HG03442 (cell line): ENCODE measurements at regions not wholly inside any gene's neighbourhood (a gene's known extent, or its start where the extent isn't known, plus 50 kb on each side); places are given as distances from the start of the nearest gene placed in this dataset.

ENCODE experiments used
- ATAC-seq: cut with Tn5 transposase; IDR thresholded peaks from one replicate; pipeline ENCODE4 v1.9.1; 2021; ENCODE audit warnings: mild to moderate bottlenecking, moderate library complexity; ENCODE audit not compliant: unreplicated experiment

DNA sequence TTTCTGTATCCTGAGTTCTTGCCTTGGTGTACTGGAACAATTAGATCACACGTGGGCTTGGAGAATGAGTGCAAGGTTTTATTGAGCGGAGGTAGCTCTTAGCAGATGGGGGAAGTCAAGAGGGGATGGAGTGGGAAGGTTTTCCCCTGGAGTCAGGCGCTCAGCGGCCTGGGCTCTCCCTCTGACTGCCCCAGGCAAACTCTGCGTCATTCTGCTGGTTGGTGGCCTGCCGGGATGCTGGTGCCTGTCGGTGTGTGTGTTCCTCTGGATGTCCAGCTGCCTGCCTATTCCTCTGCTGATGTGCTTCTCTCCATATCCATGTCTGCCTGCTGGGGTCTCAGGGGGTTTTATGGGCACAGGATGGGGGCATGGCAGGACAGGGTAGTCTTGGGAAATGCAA lies 111.0 kb downstream of the TRIB2 start:
- no peak for ATAC-seq

DNA sequence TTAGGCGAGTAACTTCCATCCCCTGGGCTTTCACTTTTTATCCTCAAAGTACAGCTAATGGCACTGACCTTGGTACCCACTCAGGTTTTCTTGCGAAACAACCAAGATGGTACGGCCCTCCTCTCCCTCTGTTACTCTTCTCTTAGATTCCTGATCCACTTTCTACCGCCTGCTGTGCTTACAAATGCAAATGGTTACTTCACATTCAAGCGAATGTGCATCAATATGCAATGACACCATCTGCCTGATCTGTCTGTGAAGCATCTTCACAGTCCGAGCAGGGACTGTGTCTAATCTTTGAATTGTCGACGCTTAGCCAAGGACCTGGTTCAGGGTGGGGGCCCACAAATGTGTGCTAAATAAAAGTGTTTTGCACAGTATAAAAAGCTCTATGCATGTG lies 112.2 kb downstream of the TRIB2 start:
- ATAC-seq = no peak

DNA sequence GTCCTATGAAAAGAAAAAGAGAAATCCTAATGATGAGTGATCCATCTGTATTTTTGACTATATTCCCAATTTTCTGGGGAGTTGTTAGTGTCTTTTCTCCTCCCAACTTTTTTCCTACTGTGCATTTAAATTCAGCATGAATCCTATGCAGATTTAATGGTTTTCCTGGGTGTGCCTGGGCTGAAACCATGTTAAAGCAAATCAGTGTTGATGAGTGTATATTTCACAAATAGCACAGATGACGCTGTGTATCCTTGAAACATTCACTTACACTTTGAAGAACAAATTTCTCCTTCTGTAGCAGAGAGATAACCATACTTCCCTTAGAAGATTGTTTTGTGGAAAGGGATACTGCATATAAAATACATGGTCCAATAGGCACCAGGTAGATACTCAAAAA lies 114.3 kb downstream of the TRIB2 start:
- no peak for ATAC-seq

DNA sequence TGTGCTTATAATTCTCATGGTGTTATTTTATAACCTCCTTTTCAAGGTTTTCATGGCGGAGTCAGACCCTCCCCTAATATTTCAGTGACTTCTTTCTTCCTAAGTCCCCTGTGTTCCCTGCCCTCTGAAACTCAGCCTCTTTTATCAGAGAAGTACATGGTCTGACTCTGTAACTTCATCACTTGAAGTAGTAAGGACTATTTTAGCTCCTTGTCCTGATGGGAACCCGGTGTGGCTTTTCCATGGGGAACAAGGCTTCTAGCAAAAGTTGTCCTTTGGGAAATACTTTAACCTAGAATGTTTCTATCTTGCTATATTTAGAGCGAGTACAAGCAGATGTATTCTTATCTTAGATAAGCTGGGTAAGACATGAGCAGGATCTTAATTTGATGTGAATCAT lies 117.5 kb downstream of the TRIB2 start:
- no peak for ATAC-seq

DNA sequence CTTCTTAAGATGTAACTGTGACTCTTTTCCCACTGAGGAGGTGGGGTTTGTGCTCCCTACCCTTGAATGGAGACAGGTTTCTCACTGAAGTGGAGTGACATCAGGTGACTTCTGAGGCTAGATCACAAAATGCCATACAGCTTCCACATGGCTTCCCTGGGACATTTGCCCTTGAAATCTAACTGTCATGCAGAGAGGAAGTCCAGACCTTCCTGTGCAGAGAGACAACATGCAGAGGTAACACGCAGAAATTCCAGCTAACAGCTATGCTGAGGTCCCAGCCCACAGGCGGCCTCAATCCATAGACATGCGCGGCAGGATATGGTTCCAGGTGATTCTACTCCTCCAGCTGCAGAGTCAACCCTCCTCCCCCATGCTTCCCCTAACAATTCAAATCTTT lies 119.0 kb downstream of the TRIB2 start:
- no peak for ATAC-seq

DNA sequence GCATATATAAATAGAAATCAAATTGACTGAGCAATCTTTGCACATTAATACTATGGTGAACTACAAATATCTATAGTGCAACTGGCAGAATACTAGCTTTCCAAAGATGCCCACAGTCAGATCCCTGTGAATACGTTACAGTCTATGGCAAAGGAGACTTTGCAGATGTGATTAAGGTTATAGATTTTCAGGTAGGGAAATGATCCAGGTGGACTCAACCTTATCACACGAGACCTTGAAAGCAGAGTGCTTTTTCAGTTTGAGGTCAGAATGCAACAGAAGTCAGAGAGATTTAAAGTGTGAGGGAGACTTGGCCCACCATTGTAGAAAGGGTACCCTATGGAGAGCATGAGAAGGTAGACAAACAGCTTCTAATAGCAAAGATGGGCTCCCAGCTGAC lies 122.6 kb downstream of the TRIB2 start:
- ATAC-seq = no peak

DNA sequence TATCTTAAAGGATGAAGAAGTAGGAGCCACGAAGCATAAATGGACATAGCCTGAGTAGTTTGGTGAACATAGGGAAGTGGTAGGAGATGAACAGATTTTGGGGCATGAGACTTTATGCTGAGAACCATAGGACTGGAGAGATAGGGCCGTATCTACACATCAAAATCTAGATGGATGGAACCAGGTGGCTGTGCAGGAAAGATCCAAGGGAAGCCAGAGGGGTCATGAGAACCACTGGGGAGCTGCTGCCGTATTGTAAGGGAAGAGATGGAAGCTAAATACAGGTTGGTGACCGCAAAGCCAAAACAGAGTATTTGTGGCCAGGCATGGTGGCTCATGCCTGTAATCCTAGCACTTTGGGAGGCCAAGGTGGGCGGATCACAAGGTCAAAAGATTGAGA lies 124.3 kb downstream of the TRIB2 start:
- ATAC-seq = no peak

DNA sequence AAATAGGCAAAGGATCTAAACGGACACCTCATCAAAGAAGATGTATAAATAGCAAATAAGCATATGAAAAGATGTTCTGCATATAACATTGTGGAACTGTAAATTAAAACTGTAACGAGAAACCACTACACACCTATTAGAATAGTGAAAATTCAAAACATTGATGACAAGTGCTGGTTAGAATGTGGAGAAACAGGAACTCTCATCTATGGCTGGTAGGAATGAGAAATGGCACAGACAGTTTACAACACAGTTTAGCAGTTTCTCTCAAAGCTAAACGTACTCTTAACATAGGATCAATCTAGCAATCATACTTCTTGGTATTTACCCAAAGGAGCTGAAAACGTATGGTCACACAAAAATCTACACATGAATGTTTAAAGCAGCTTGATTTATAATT lies 126.2 kb downstream of the TRIB2 start:
- ATAC-seq = no peak

DNA sequence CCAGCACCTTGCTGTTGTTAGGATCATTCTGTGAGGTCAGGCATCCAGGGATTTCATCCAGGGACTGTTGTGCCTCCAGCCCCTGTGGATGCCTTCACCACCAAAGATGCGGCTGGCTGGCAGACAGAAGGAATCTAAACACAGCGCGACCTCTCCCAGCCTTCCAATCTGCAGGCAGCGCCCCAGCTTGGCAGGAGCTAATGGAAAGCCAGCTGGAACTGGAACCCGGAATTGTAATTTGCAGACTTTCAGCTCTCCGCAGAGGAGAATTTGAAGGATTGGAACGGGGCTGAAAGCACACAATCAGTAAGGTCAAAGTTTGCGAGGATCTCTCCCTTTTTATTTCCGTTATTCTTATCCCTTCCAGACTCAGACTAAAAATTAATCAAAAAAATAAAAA lies 127.8 kb downstream of the TRIB2 start:
- ATAC-seq = no peak

DNA sequence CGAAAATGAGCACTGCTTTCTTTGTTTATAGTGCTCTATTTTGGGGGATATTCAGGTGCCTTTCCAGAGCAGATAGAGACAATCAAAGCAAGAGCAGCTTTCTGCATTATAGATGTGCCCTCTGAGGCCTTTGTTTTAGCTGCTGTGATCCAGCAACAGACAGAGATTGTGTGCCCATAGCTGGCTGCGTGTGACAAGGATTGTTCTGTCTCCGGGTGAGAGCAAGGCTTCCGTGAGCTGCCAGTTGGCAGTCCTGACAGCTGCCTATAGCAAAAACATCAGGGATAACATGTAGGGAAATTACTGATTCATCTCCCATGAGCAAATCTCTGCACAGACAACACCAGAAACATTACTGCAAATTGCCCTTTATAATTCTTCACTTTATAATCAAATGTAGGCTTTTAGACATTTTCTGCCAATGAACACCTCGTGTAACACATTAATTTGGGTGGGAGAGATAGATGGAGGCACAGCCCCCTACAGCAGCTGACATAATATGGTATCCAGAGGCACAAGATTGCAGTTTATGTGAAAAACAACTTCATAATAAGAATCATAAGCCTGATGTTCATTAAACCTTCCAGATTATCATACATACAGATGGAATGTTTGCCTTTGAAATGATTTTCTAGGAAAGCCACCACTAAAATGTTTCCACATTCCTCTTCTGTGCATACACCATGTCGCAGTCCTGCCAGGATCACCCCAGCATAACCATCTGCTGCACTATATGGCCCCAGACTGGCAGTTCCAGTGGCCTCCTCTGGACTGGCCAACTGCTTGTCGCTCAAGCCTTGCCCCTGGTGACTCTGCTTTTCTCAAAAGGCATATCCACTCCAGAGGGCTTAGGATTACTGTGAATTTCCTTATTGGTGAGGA lies 131.2 kb downstream of the TRIB2 start:
- ATAC-seq = no peak

DNA sequence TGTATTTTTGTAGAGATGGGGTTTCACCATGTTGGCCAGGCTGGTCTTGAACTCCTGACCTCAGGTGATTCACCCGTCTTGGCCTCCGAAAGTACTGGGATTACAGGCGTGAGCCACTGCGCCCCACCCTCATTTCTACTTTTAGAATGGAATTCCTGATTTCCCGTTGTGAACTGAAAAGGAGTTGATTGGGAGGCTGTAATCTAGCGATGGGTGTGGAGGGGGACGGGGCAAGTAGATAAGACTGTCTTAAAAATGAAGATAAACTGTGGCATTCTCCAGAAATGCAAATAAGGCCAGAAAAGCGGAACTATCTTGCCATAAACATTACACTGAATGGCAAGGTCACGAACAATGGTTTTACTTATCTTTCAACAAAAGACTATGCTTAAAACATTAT lies 135.4 kb downstream of the TRIB2 start:
- ATAC-seq = no peak

DNA sequence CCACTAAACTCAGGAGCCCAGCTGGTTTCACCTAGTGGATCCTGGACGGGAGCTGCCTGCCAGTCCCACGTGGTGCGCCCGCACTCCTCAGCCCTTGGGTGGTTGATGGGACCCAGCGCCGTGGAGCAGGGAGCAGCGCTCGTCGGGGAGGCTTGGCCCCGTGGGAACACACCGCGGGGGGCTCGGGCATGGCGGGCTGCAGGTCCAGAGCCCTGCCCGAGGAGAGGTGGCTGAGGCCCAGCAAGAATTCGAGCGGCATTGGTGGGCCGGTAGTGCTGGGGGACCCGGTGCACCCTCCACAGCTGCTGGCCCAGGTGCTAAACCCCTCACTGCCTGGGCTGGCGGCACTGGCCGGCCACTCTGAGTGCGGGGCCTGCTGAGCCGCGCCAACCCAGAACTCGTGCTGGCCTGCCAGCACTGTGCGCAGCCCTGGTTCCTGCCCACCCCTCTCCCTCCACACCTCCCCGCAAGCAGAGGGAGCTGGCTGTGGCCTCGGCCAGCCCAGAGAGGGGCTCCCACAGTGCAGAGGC lies 137.3 kb downstream of the TRIB2 start:
- ATAC-seq = no peak

DNA sequence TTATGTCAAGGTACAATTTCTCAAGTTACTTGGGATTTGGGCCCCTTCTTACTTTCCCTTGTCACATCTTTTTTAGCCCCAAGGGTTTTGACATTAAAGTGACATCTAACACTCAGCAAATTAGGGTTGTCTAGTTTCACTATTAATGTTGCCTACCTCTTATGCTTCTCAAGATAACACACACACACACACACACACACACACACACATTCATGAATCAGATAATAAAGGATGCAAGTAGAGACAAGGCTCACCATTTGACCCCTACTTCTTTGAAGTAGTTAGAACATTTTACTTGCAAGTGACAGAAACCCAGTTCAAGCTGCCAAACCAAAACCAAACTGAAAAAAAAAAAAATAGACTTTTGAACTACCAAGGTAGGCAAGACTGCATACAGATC lies 138.8 kb downstream of the TRIB2 start:
- no peak for ATAC-seq

DNA sequence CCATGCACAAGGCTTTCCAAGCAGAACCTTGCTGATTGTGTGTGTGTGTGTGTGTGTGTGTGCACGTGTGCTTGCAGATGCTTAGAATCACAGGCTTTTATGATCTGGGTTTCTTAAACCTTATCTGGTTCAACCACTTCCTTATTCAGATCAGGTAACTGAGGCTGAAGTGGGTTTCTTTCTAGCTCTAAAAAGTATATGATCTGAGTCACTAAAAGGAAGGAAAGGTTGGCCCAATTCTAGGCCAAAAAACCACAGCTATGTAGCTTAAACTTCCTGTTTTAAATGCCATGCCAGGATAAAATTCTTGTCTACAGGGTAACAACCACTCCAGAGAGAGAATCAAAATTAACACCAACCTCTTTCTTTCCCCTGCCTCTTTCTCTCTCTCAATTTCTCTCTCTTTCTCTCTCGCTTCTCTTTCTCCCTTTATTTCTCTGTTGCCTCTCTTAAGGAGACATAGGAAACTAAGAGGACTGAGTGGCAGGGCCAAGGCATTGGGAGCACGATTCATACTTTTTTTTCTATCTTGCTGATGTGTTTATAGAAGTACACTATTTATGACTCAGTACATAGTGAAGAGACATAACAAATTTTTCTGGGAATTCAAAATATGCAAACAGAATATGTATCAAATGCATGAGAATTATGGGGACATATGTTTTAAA lies 140.3 kb downstream of the TRIB2 start:
- ATAC-seq = no peak

DNA sequence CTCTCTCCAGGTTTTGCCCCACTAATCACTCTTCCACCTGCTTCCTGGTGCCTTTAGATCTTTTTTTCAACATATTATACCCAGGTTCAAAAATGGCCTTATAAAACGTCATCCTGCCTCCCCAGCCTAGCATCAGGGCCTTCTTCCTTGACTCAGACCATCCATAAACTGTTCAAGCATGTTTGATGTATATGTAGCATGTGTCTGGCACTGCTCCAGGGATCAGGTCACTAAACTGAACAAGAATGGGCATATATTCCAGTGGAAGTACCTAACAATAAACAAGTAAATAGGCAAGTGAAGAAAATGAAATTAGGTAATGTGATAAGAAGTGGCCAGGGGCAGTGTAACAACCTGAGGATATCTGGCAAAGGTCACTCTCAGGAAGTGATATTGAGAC lies 141.2 kb downstream of the TRIB2 start:
- no peak for ATAC-seq

DNA sequence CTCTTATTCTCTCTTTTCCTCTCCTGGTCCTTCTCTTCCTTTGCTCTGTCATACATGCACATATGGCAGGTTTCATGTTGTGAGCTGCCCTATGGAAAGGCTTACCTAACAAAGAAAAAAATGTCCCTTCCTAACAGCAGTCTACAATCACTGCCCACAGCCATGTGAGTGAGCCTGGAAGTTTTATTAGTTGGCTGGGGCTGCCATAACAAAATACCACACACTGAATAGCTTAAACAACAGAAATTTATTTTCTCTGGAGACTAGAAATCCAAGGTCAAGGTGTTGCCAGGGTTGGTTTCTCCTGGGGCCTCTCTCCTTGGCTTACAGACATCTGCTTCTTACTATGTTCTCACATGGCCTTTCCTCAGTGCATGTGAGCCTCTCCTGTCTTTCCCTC lies 142.1 kb downstream of the TRIB2 start:
- ATAC-seq = no peak

DNA sequence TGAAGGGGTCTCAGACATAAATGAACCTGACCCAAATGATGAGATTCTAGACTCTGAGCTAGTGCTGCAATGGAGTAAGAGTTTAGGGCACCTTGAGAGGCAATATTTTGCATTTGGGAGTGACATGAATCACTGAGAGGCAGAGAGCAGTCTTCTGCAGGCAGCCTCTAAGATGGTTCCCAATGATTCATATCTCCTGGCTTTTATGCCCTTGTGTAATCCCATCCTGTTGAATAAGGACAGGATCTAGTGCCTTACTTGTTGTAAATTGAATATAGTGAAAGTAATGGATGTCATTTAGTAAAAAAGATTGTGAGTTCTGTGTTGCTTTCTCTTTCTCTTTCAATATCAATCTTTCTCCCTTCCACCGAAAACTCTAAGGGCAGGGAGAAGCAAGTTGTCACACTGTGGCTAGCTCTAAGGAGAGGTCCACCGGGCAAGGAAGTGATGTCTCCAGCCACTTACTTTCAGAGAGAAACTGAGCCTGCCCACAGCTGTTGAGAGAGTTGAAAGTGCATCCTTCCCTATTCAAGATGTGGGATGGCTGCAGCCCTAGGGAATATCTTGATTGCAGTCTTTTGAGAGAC lies 144.7 kb downstream of the TRIB2 start:
- ATAC-seq = peak; percentile 47

DNA sequence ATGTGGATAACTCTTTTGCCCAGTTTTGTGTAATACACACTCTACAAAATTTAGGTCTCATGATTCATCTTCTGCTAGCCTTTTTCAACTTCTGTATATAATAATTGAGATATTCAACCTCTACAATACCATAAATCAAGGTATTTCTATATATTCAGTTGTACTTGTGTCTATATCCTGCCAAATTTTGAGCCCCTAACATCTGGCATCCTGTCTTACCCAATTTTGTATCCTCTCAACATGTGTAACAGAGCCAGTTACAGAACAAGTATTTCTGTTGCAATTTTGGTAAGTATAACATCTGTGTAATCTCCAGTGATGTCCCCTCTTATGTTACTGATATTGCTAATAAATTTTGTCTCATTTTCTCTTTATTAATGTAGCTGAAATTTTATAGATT lies 145.8 kb downstream of the TRIB2 start:
- ATAC-seq = no peak

DNA sequence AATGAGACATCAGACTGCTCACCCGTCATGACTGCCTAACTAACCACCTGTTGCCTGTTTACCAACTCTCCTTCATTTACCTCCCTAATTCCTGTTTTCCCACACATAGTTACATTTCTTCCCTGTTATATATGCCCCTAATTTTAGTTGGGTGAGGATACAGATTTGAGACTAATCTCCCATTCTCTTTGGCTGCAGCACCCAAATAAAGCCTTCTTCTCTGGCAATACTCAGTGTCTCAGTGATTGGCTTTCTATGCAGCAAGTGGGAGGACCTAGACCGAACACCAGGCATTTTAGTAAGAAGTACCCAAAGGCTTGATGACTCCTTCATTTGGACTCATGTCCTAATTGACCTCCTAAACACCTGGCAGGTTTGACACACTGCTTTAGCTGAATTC lies 147.2 kb downstream of the TRIB2 start:
- ATAC-seq = no peak

DNA sequence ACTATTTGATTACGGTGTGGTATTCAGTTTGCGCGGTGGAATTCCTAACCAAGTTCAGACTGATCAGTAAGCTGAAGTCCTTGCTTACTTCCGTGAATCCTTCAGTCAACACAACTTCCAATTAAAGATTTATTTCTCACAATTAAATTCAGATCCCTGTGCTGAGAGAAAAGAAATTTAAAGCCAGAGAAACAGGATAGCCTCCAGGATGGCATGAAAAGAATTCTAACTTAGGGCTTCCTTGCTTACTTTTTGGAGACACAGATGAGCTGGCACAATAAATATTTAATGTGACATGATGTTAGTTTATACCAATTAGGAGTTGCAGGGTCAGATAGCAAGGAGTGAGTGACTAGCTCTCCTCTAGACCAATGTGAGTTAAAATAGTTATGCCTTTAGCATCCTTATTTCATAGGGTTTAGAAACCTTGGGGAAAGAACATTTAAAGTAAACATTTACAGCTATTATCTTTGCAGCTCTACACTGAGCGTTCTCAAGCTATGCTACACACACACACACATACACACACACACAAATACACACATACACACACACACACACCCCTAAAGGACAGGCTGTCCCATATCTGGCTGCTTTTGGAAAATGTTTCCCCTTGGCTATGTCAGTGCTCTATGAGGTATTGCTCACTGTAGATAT lies 151.0 kb downstream of the TRIB2 start:
- ATAC-seq = no peak

DNA sequence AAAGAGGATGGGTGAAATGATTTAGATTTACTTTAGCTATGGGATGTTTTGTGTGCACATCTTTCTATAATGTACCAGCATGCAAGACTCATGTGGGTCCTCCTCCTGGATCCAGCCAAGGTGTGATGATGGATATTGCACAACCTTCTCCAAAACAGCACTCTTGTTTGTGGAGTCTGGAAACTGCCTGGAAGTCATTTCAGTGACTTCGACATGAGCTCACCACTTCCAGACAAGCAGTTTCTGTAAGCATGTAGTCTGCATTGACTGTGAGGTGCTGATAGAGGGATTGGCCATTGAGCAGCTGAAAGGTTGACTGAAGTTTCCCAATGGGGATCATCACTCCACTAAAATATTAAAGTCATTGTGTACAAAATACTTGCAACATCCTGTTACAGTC lies 154.0 kb downstream of the TRIB2 start:
- no peak for ATAC-seq
